Activated CD8-positive, alpha-beta T cell treated with anti-CD3 and anti-CD28 coated beads for 36 hours (primary cell): ENCODE measurements at regions not wholly inside any gene's neighbourhood (a gene's known extent, or its start where the extent isn't known, plus 50 kb on each side); places are given as distances from the start of the nearest gene placed in this dataset.

Experiments used
- ATAC-seq: fragments of 200-7000 bp; cut with Tn5 transposase; one replicate; pipeline ENCODE4 v1.10.0; 2021; ENCODE audit warnings: mild to moderate bottlenecking, moderate library complexity
- CTCF ChIA-PET: fragments of 350-600 bp; sonication (Branson Sonifier 250); formaldehyde crosslinking; loops from one replicate; lab custom pipeline; 2021; ENCODE audit warnings: antibody characterized with exemption; lab: Charles Lee
- POLR2A ChIA-PET: fragments of 350-600 bp; sonication (Branson Sonifier 250); formaldehyde crosslinking; loops from one replicate; lab custom pipeline; 2021; ENCODE audit warnings: antibody characterized with exemption; lab: Charles Lee
- DNase-seq: peaks from one replicate; pipeline ENCODE4 v3.0.0-alpha.2; 2020
- H3K27ac Mint-ChIP-seq: one replicate; pipeline ENCODE4 v1.8.0; 2021; ENCODE audit warnings: mild to moderate bottlenecking, mixed read lengths
- H3K27me3 Mint-ChIP-seq: one replicate; pipeline ENCODE4 v1.8.0; 2021; ENCODE audit warnings: mixed read lengths
- H3K36me3 Mint-ChIP-seq: one replicate; pipeline ENCODE4 v1.8.0; 2021; ENCODE audit warnings: low read depth, mixed read lengths
- H3K4me1 Mint-ChIP-seq: one replicate; pipeline ENCODE4 v1.8.0; 2021; ENCODE audit warnings: low read depth, mixed read lengths
- H3K4me3 Mint-ChIP-seq: one replicate; pipeline ENCODE4 v1.8.0; 2021; ENCODE audit warnings: mild to moderate bottlenecking, moderate library complexity, mixed read lengths
- H3K9me3 Mint-ChIP-seq: one replicate; pipeline ENCODE4 v1.8.0; 2021; ENCODE audit warnings: mixed read lengths
- CTCF ChIP-seq: fragments of 200-600 bp; IDR thresholded peaks from one replicate; pipeline ENCODE4 v1.8.0; 2022; ENCODE audit warnings: antibody characterized with exemption, mild to moderate bottlenecking
- intact Hi-C: fragments of 100-400 bp; cut with micrococcal nuclease; formaldehyde crosslinking; loops from one replicate; pipeline ENCODE4 v1.10.0; 2022

GRCh38 chr12:90827567-90827966, 127.4 kb downstream of the CCER1 start:
- no peak for ATAC-seq
- H3K9me3 Mint-ChIP-seq: no peaks in the 10 kb centered on the region
- no peak overlapping the region for H3K27ac Mint-ChIP-seq
- H3K36me3 Mint-ChIP-seq: no peaks in the 10 kb centered on the region
- H3K4me3 Mint-ChIP-seq: no peak overlapping the region
- no peaks in the 10 kb centered on the region for H3K27me3 Mint-ChIP-seq
- ChIA-PET POLR2A (no interaction called here), CTCF (no interaction called here)
- DNase-seq: no peak
- no peak for TF ChIP-seq CTCF
- intact Hi-C loops: no loop called here
- no peaks in the 10 kb centered on the region for H3K4me1 Mint-ChIP-seq

- Mint-ChIP-seq H3K36me3 (no peaks in the 10 kb centered on the region), H3K4me3 (no peak overlapping the region), H3K27me3 (no peaks in the 10 kb centered on the region), H3K27ac (no peak overlapping the region), H3K9me3 (no peaks in the 10 kb centered on the region), H3K4me1 (no peaks in the 10 kb centered on the region)
- CTCF ChIA-PET: no interaction called here
- DNase-seq: no peak
- TF ChIP-seq CTCF: no peak
- POLR2A ChIA-PET: no interaction called here
- intact Hi-C loops: no loop called here
- no peak for ATAC-seq
Measured at GRCh38 chr12:90826036-90826435, 128.9 kb downstream of the CCER1 start.

DNA sequence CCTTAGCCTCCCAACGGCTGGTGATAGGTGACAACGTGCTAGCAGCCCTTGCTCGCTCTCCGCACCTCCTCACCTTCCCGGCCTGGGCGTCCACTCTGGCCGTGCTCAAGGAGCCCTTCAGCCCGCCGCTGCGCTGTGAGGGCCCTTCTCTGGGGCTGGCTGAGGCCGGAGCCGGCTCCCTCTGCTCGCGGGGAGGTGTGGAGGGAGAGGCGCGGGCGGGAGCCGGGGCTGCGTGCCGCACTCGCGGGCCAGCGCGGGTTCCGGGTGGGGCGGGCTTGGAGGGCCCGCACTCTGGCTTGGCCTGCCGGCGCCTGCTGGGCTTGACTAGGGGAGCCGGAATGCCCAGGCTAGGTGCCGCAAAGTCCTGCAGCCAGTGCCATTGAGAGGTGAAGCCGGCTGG, 131.1 kb downstream of the CCER1 start:
- H3K27me3 Mint-ChIP-seq: peaks cover 2% of the 10 kb centered on the region
- no peak overlapping the region for H3K27ac Mint-ChIP-seq
- no peak overlapping the region for H3K4me3 Mint-ChIP-seq
- intact Hi-C loops: no loop called here
- ChIA-PET CTCF (no interaction called here), POLR2A (no interaction called here)
- no peaks in the 10 kb centered on the region for H3K36me3 Mint-ChIP-seq
- no peaks in the 10 kb centered on the region for H3K9me3 Mint-ChIP-seq
- H3K4me1 Mint-ChIP-seq: no peaks in the 10 kb centered on the region
- ATAC-seq (no peak), DNase-seq (no peak)
- TF ChIP-seq CTCF: no peak

DNA sequence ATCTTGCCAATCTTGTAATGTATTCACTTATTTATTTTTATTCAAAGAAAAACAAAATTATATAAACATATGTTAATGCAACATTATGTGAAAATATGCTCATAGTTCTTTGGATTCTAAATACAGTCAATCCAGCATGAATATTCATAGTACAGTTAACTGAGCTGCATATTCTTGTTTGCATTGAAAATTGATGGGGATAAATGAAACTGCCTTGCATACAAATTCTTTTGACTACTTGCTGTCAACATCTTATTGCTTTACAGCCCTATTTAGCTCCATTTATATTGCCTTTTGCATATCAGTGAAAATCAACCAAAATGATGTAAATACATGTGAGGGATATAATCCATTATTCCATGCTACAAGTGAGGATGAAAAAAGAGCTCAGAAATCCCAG, 135.3 kb downstream of the CCER1 start:
- no peak for TF ChIP-seq CTCF
- no peaks in the 10 kb centered on the region for H3K4me1 Mint-ChIP-seq
- peaks cover 2% of the 10 kb centered on the region for H3K27me3 Mint-ChIP-seq
- POLR2A ChIA-PET: no interaction called here
- H3K4me3 Mint-ChIP-seq: no peak overlapping the region
- CTCF ChIA-PET: no interaction called here
- H3K36me3 Mint-ChIP-seq: no peaks in the 10 kb centered on the region
- DNase-seq (no peak), ATAC-seq (no peak)
- intact Hi-C loops: no loop called here
- no peak overlapping the region for H3K27ac Mint-ChIP-seq
- H3K9me3 Mint-ChIP-seq: no peaks in the 10 kb centered on the region

DNA sequence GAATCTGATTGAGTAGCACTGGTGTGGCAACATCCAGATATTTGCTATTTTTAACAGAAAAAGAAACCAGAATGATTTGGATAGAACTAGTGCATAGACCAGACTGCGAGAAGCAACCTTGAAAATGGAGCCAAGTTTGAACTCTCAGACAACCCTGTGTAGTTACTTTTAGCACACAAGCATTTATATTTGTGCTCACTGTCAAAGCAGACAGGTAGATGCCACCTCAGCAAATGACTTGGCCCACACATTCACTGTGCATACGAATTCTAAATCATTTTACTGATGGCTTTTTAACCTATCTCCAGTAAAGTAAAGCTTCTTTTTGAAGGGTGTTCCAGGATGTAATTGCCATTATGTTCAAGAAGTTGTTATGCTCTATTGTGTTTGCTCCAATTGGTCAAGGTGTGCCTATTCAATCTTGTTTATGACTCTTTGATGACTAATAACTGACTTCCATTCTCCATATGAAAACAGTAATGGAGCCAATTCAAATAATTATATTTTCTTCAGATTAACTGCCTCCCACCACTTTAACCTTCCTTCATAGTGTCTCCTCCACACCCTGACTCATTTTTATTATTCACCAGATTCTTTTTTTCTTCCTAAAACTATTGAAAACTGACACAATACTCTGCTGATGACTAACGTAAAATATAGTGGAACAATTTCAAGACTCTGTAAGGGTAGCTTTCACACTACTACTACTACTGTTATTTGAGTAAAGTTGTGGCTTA, 138.5 kb downstream of the CCER1 start:
- no peak for DNase-seq
- Mint-ChIP-seq H3K36me3 (no peaks in the 10 kb centered on the region), H3K27me3 (peaks cover 2% of the 10 kb centered on the region), H3K4me3 (no peak overlapping the region), H3K9me3 (no peaks in the 10 kb centered on the region), H3K27ac (no peak overlapping the region), H3K4me1 (no peaks in the 10 kb centered on the region)
- ChIA-PET POLR2A (no interaction called here), CTCF (no interaction called here)
- intact Hi-C loops: no loop called here
- no peak for ATAC-seq
- no peak for TF ChIP-seq CTCF
